HG02678 (cell line): ENCODE measurements at regions not wholly inside any gene's neighbourhood (a gene's known extent, or its start where the extent isn't known, plus 50 kb on each side); places are given as distances from the start of the nearest gene placed in this dataset.

Experiments
- ATAC-seq: cut with Tn5 transposase; IDR thresholded peaks from one replicate; pipeline ENCODE4 v1.9.1; 2021; ENCODE audit warnings: mild to moderate bottlenecking, moderate library complexity; ENCODE audit not compliant: unreplicated experiment

DNA sequence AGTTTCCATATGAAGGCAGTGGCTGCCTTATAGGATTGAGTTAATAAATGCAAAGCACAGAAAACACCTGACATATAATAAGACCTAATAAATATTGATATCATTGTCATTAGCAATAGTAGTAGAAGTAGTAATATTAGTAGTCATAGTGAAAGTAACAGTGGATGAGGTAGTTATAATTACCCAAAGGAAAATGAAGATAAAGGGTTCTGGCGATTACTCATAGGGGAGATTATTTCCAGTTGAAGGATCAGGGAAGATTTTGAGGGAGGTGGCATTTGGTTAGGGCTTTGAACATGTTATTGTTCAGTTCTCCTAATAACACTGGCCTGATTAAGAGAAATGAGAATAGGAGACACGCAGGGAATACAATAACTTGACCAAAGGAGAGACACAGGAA, 131.9 kb upstream of the GPRIN3 start:
- no peak for ATAC-seq

DNA sequence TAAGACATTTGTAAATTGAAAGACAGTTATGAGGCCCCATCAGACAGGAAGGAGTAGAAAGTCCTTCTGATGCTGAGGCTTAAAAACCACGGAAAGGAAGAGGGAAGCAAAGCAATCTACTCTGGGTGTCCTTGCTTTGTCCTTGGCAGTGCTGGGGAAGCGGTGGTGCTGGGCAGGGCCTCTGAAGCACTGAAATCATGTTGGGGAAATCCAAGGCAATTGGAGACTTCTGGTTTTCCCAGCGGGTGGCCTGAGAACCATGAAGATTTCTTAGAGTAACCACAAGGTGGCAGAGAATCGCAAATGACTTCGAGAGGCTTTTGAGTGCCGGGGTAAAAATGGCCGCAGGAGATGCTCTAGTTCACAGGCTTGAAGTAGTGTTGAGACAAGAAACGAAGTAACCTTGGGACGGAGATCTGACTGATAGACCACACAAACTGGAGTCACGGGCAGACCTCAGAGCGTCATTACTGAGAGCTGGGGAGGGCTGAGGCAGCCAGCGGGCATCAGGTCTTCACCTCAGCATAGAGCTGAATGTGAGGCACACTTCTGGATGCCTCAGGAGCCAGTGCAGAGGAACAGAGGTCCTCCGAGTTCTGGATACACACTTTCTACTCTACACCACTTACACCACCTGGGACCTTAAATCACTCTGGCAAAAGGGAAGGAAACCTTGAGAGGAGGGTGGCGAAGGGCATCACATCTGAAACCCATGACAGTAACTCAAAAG, 130.7 kb upstream of the GPRIN3 start:
- ATAC-seq, result peak; percentile 79

DNA sequence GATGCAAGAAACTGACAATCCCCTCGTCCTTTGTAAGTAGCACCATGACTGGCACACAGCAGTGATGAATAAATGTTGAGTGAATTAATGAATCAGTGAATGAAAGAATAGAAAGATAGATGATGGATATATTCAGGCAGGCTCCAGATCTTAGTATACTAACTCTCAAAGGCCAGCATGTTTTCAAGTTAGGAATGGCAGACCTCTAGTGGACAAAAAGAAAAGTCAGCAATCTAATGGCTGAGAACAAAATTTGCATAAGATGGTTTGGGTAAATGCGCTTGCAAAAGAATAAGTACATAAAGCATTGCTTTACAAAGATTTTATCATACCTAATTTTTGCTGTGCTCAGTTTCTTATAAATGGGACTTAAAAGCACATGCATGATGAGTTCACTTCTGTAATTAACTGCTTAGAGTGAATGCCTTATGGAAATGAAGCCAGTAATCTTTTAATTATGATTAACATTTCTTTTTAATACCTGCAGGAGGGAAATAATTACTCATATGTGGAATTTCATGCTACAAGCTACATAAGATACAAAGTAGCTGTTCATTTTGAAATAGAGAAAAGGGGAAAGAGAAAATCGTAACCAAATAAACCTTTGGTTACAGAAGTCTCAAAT, 126.9 kb upstream of the GPRIN3 start:
- peak; percentile 67 for ATAC-seq

GRCh38 chr4:89427782-89428181, 120.2 kb upstream of the GPRIN3 start:
- ATAC-seq, result no peak

- no peak for ATAC-seq
Observed at GRCh38 chr4:89425023-89425422, 117.4 kb upstream of the GPRIN3 start.

GRCh38 chr4:89422441-89422990, 114.9 kb upstream of the GPRIN3 start:
- ATAC-seq, result no peak

- no peak for ATAC-seq
Observed at GRCh38 chr4:89420507-89420906, 112.9 kb upstream of the GPRIN3 start.

- ATAC-seq, result no peak
Observed at GRCh38 chr4:89419111-89419695, 111.6 kb upstream of the GPRIN3 start.

DNA sequence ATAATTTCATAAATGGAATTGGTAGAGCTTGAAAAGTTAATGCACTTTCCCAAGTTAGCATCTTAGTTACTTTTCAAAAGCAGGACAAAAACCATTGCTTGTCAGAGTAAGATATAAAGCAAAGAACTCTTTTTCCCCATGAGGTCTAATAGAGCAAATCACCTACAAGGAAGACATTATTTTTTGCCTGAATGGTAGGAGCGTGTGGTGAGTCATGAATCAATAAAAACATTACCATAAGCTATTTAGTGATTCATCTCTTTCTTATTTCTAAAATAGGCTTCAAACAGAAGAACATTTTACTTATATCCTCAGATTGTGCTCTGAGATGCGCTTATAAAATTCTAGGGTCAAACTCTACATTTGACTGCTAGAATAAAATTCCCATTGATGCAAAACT, 109.4 kb upstream of the GPRIN3 start:
- ATAC-seq, result no peak

DNA sequence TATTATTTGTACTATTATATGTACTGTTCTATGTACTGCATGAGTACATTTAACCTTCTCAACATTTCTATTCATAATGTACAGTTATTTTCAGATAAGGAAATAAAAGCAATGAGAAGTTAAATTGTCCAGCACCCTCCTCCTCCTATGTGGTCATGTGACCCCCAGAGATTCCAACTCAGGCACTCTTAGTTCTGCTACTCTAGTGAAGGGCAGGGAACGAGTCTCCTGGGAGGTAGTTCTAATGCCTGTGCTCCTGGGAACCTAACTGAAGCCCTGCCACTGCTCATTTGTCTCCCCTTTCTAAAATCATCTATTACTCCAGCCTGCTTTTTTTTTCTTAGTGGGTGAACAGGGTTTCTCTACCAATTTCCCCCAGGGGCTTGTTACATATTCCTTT, 105.9 kb upstream of the GPRIN3 start:
- ATAC-seq, result no peak

- ATAC-seq, result no peak
Observed at GRCh38 chr4:89411539-89412309, 104.1 kb upstream of the GPRIN3 start.

DNA sequence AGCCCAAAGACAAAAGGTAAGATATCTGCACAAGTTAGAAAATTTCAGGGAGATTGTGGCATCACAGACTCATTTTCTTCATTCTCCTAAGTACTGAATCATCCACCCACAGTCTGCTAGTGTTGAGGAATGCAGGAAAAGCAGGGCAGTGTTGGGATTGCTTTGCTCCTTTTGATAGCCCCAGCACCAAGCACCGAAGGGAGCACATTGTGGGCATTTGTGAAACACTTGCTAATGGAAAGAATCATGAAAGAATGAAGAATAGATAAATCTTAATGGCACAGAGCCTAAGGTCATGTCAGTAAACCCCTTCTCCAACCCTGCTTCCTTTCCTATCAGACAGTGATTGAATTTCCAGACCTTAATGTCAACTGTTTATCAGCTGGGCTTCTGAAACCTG, 103.1 kb upstream of the GPRIN3 start:
- no peak for ATAC-seq

- ATAC-seq, result no peak
Observed at GRCh38 chr4:89404530-89404929, 96.9 kb upstream of the GPRIN3 start.

DNA sequence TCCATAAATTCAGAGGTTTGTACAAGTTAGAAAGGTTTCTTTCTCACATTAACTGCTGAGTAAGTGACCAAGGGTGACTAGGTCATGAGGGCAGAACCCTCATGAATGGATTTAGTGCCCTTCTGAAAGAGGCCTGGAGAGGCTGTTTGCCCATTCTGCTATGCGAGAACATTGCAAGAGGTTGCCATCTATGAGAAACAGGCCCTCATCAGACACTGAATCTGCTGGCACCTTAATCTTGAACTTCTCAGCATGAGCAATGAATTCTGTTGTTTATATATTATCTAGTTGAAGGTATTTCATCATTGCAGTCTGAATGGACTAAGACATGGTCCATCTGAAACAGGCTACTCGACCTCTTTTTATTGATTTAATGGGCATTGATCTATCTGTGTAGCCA, 96.2 kb upstream of the GPRIN3 start:
- no peak for ATAC-seq

- no peak for ATAC-seq
Observed at GRCh38 chr4:89400287-89401035, 92.9 kb upstream of the GPRIN3 start.

GRCh38 chr4:89398644-89399043, 91.0 kb upstream of the GPRIN3 start:
- ATAC-seq, result no peak

GRCh38 chr4:89398146-89398545, 90.5 kb upstream of the GPRIN3 start:
- no peak for ATAC-seq

DNA sequence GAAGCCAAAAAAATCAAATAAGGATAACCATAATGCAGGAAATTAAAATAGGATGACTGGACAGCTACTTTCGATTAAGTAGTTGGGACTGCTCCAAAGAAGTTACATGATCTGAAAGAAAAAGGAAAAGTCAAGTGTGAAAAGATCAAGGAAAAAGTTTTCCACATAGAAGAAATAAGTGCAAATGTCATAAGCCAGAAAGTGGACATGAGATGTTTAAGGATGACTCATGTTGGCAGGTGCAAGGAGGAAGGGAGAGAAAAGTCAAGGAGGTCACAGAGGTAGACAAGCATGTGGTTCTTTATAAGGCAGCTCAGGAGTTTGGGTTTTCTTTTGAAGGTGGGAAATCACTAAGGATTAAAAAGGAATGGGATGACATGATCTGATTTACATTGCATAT, 89.8 kb upstream of the GPRIN3 start:
- no peak for ATAC-seq

GRCh38 chr4:89382439-89382838, 74.8 kb upstream of the GPRIN3 start:
- ATAC-seq, result no peak

- no peak for ATAC-seq
Observed at GRCh38 chr4:89380980-89381379, 73.4 kb upstream of the GPRIN3 start.
